Mesendoderm (in vitro differentiated cells): ENCODE measurements at regions not wholly inside any gene's neighbourhood (a gene's known extent, or its start where the extent isn't known, plus 50 kb on each side); places are given as distances from the start of the nearest gene placed in this dataset.

Source experiments
- DNase-seq: peaks from one replicate; pipeline ENCODE4 v3.0.0; 2013
- H2AK5ac ChIP-seq: 2 replicates; pipeline ENCODE4 v1.6.1; 2013; ENCODE audit warnings: low read length, inconsistent platforms
- H2BK120ac ChIP-seq: 2 replicates; pipeline ENCODE4 v1.6.1; 2013; ENCODE audit warnings: low read depth, mild to moderate bottlenecking, low read length, moderate library complexity, mixed read lengths
- H2BK15ac ChIP-seq: replicated peaks from 2 replicates; pipeline ENCODE4 v1.6.1; 2013; ENCODE audit warnings: low read depth, mild to moderate bottlenecking, moderate library complexity
- H2BK5ac ChIP-seq: 2 replicates; pipeline ENCODE4 v1.6.1; 2013; ENCODE audit warnings: low read length, inconsistent platforms
- H3K18ac ChIP-seq: 2 replicates; pipeline ENCODE4 v1.6.1; 2013; ENCODE audit warnings: mild to moderate bottlenecking, low read length, mixed read lengths
- H3K23ac ChIP-seq: one replicate; pipeline ENCODE4 v1.6.1; 2013; ENCODE audit warnings: low read length
- H3K27ac ChIP-seq: 2 replicates; pipeline ENCODE4 v1.5.1; 2013; ENCODE audit warnings: low read depth, mild to moderate bottlenecking, inconsistent platforms, low read length, moderate library complexity
- H3K27me3 ChIP-seq: 2 replicates; pipeline ENCODE4 v1.6.1; 2013; ENCODE audit warnings: low read length, control low read depth, mild to moderate bottlenecking, inconsistent platforms; ENCODE audit not compliant: insufficient read depth, poor library complexity
- H3K36me3 ChIP-seq: 2 replicates; pipeline ENCODE4 v1.6.1; 2013; ENCODE audit warnings: low read length, inconsistent platforms; ENCODE audit not compliant: control insufficient read depth, insufficient read depth
- H3K4ac ChIP-seq: one replicate; pipeline ENCODE4 v1.6.1; 2013; ENCODE audit warnings: low read depth, mild to moderate bottlenecking, low read length, moderate library complexity
- H3K4me1 ChIP-seq: 2 replicates; pipeline ENCODE4 v1.6.1; 2013; ENCODE audit warnings: low read depth, low read length, inconsistent platforms; ENCODE audit not compliant: control insufficient read depth
- H3K4me2 ChIP-seq: 2 replicates; pipeline ENCODE4 v1.6.1; 2013; ENCODE audit warnings: low read length
- H3K4me3 ChIP-seq: 2 replicates; pipeline ENCODE4 v1.5.1; 2013; ENCODE audit warnings: mild to moderate bottlenecking, low read length
- H3K56ac ChIP-seq: one replicate; pipeline ENCODE4 v1.6.1; 2013; ENCODE audit warnings: low read length
- H3K79me1 ChIP-seq: 2 replicates; pipeline ENCODE4 v1.6.1; 2013; ENCODE audit warnings: low read length, inconsistent platforms
- H3K79me2 ChIP-seq: 2 replicates; pipeline ENCODE4 v1.6.1; 2013; ENCODE audit warnings: mild to moderate bottlenecking, low read length; ENCODE audit not compliant: control insufficient read depth, insufficient read depth
- H3K9ac ChIP-seq: 2 replicates; pipeline ENCODE4 v1.6.1; 2013; ENCODE audit warnings: low read length, inconsistent platforms
- H4K5ac ChIP-seq: one replicate; pipeline ENCODE4 v1.6.1; 2013; ENCODE audit warnings: low read length
- H4K8ac ChIP-seq: one replicate; pipeline ENCODE4 v1.6.1; 2013; ENCODE audit warnings: low read depth, mild to moderate bottlenecking, control low read depth, low read length, moderate library complexity
- whole genome bisulfite sequencing: extraction: QIAGEN DNeasy Blood & Tissue Kit; methylation state at CpG from one replicate; pipeline ENCODE4 v1.1.7; 2013; ENCODE audit warnings: low lambda C conversion rate, missing lambda C conversion rate; ENCODE audit not compliant: insufficient coverage; ENCODE audit errors: extremely low coverage; 5-methylcytosine and 5-hydroxymethylcytosine counted together

GRCh38 chr4:35125995-35126712 is 1118.2 kb downstream of the ARAP2 start:
- H3K4ac ChIP-seq, result no peak overlapping the region
- H3K27ac ChIP-seq, result no peak overlapping the region
- no peak overlapping the region for H3K56ac ChIP-seq
- no peak overlapping the region for H2AK5ac ChIP-seq
- no peaks in the 10 kb centered on the region for H3K36me3 ChIP-seq
- no peak overlapping the region for H3K4me2 ChIP-seq
- H4K5ac ChIP-seq, result no peak overlapping the region
- H2BK5ac ChIP-seq, result no peak overlapping the region
- no peak overlapping the region for H2BK15ac ChIP-seq
- H3K4me3 ChIP-seq, result no peak overlapping the region
- DNase-seq, result no peak
- no peak overlapping the region for H3K9ac ChIP-seq
- no peaks in the 10 kb centered on the region for H3K4me1 ChIP-seq
- H3K79me1 ChIP-seq, result no peaks in the 10 kb centered on the region
- no peak overlapping the region for H4K8ac ChIP-seq
- H3K27me3 ChIP-seq, result no peaks in the 10 kb centered on the region
- H3K18ac ChIP-seq, result no peak overlapping the region
- no peak overlapping the region for H2BK120ac ChIP-seq
- no CpG with 5 or more reads among the region's 4 CpGs for WGBS
- no peaks in the 10 kb centered on the region for H3K79me2 ChIP-seq
- H3K23ac ChIP-seq, result no peak overlapping the region

GRCh38 chr4:35138449-35138848 is 1105.9 kb downstream of the ARAP2 start:
- no CpG with 5 or more reads among the region's 2 CpGs for WGBS
- no peak overlapping the region for H2BK120ac ChIP-seq
- no peaks in the 10 kb centered on the region for H3K79me2 ChIP-seq
- no peak overlapping the region for H3K18ac ChIP-seq
- DNase-seq, result no peak
- no peak overlapping the region for H3K4me3 ChIP-seq
- H2BK5ac ChIP-seq, result no peak overlapping the region
- H3K56ac ChIP-seq, result no peak overlapping the region
- no peak overlapping the region for H4K8ac ChIP-seq
- H3K4ac ChIP-seq, result no peak overlapping the region
- no peak overlapping the region for H4K5ac ChIP-seq
- no peak overlapping the region for H3K27ac ChIP-seq
- H2AK5ac ChIP-seq, result no peak overlapping the region
- H3K9ac ChIP-seq, result no peak overlapping the region
- no peak overlapping the region for H2BK15ac ChIP-seq
- H3K79me1 ChIP-seq, result no peaks in the 10 kb centered on the region
- no peak overlapping the region for H3K23ac ChIP-seq
- no peaks in the 10 kb centered on the region for H3K27me3 ChIP-seq
- no peaks in the 10 kb centered on the region for H3K36me3 ChIP-seq
- no peaks in the 10 kb centered on the region for H3K4me1 ChIP-seq
- H3K4me2 ChIP-seq, result no peak overlapping the region

GRCh38 chr4:35147761-35148160 is 1096.6 kb downstream of the ARAP2 start:
- no CpG with 5 or more reads among the region's 1 CpG for WGBS
- Histone ChIP-seq H3K4me2 (no peak overlapping the region), H2BK5ac (no peak overlapping the region), H3K79me2 (no peaks in the 10 kb centered on the region), H3K18ac (no peak overlapping the region), H3K9ac (no peak overlapping the region), H3K27ac (no peak overlapping the region), H4K8ac (no peak overlapping the region), H3K4ac (no peak overlapping the region), H3K23ac (no peak overlapping the region), H2BK15ac (no peak overlapping the region), H3K36me3 (no peaks in the 10 kb centered on the region), H3K4me1 (no peaks in the 10 kb centered on the region), H2BK120ac (no peak overlapping the region), H3K79me1 (no peaks in the 10 kb centered on the region), H3K27me3 (no peaks in the 10 kb centered on the region), H4K5ac (no peak overlapping the region), H2AK5ac (no peak overlapping the region), H3K4me3 (no peak overlapping the region), H3K56ac (no peak overlapping the region)
- DNase-seq, result no peak

- Histone ChIP-seq H3K4me2 (no peak overlapping the region), H3K79me1 (no peaks in the 10 kb centered on the region), H2BK120ac (no peak overlapping the region), H3K27me3 (no peaks in the 10 kb centered on the region), H4K8ac (no peak overlapping the region), H3K23ac (no peak overlapping the region), H3K4me1 (no peaks in the 10 kb centered on the region), H3K56ac (no peak overlapping the region), H3K4ac (no peak overlapping the region), H4K5ac (no peak overlapping the region), H3K18ac (no peak overlapping the region), H3K9ac (no peak overlapping the region), H2AK5ac (no peak overlapping the region), H2BK15ac (no peak overlapping the region), H3K4me3 (no peak overlapping the region), H3K27ac (no peak overlapping the region), H3K79me2 (no peaks in the 10 kb centered on the region), H3K36me3 (no peaks in the 10 kb centered on the region), H2BK5ac (no peak overlapping the region)
- peak; percentile 55 for DNase-seq
- 100% methylated on average over 1 of the region's 10 CpGs for WGBS
Measured at GRCh38 chr4:35151816-35152572, 1092.3 kb downstream of the ARAP2 start.

- peak; percentile 29 for DNase-seq
- Histone ChIP-seq H3K36me3 (no peaks in the 10 kb centered on the region), H2AK5ac (no peak overlapping the region), H3K79me2 (no peaks in the 10 kb centered on the region), H4K5ac (no peak overlapping the region), H3K4ac (no peak overlapping the region), H3K56ac (no peak overlapping the region), H3K4me3 (no peak overlapping the region), H3K9ac (no peak overlapping the region), H3K4me2 (no peak overlapping the region), H2BK15ac (no peak overlapping the region), H3K27ac (no peak overlapping the region), H4K8ac (no peak overlapping the region), H2BK120ac (no peak overlapping the region), H2BK5ac (no peak overlapping the region), H3K18ac (no peak overlapping the region), H3K4me1 (no peaks in the 10 kb centered on the region), H3K27me3 (no peaks in the 10 kb centered on the region), H3K79me1 (no peaks in the 10 kb centered on the region), H3K23ac (no peak overlapping the region)
- WGBS, result no CpG with 5 or more reads among the region's 1 CpG
Measured at GRCh38 chr4:35163168-35163567, 1081.1 kb downstream of the ARAP2 start.
